ENCODE measurements at regions not wholly inside any gene's neighbourhood (a gene's known extent, or its start where the extent isn't known, plus 50 kb on each side); places are given as distances from the start of the nearest gene placed in this dataset.
"Not testable (repeated sequence)": the region's sequence is repeated elsewhere in the genome, so short reads cannot be mapped to it uniquely, and the experiment has no call there.

DNA sequence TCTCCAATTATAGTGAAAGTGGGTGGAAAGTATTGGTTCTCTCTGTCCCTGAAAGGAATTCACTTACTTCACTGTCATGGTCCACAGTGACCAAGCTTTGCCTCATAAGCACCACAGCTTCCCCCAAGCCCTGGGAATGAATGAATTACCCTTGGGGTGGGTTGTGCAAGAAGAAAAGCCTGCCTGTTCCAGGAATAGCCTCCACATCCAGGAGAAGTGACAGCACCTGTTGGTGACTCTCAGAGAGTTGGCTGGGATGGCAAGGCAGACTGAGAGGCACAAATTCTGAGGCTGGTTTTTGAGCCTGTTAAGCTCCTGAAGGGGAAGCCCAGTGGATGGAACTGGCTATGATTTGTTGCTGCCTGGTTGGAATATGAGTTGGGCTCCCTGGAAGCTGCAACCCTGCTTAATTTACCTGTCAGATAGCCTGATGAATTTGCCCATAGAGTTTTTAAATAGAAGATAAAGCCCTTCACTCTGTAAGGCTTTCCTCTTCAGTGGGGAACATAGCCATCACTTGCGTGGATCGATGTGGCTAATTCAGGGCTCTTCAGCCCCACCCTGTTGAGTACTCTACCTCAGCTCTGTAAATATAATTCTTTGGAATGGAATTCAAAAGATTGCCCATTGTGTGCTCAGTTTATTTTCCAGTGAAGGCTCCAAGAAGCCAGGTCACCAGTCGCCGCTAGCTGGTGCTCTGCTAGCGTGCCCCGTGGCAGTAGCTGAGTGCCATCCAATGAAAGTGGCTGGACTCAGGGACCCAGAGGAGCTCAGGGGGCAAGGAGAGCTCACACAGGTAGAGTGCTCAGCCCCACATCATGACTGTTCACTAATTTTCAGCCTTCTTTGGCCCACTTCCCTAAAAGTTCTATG, 479.3 kb downstream of the IRS1 start:
- DNase-seq (ENCODE audit: low read depth) = no peak

DNA sequence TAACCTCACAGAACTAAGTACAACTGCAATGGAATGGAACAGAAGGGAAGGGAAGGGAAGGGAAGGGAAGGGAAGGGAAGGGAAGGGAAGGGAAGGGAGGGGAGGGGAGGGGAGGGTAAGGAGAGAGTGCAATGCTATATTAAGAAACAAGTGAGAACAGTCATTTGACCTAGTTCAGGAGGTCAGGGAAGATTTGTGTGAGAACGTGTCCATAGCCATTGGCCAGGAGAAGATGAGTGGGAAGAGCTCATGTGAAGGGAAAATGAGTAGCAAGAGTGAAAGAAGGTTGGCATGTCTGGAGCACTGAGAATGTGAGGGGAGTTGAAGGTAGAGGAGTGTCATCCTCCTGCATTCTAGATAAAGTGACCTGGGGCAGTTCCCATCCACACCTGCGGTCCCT, 481.6 kb downstream of the IRS1 start:
- no peak for DNase-seq (ENCODE audit: low read depth)

DNA sequence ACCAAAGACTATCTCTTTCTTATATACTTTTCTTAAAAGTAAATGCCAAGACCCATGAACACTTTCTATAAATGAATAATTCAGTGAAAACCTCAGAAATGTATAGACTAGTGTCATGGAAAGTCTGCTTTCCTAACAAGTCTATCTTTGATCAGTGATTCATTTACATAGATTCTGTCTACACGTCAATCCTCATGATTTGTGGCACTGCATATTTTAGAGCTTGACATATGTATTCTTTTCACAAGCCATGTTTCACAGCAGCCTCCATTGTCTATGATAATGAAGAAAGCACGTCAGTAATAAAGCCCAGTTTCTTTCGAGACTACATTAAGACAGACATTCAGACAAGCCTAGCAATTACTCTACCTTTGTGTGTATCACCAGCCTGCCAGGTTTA, 486.6 kb downstream of the IRS1 start:
- DNase-seq (ENCODE audit: low read depth) = no peak

DNA sequence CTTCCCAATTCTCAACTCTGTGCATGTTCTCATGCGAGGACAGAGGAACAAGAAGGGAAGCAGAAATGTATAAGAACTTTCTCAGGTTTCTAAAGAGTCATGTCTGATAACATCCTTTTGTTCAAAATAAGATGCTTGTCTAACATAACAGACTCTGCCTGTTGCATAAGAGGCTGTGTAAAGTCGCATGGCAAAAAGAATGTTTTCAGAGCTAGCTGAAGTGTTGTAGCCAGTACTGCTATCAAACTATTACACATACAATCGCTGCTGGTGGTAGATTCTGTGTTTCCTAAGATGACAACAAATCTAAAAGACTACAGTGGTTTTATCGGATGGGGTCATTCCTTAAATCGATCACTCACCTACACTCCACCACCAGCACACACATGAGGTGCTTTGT, 487.5 kb downstream of the IRS1 start:
- DNase-seq (ENCODE audit: low read depth) = no peak

DNA sequence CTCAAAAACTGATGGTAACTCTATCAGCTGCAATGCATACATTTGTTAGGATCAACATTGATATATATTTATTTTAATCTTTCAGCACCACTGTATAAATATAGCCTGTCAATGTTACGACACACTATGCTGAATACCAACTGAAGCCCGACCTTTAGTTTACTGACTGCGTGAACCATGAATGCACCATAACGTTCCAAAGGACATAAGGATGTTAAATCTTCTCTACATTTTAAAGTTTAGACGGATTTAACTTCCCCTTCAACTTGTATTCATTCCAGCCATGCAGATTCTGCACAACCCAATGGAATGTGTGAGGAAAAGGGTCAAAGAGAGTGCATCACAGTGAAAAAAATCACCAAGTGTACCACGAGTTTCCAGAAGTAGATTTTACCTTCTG, 489.5 kb downstream of the IRS1 start:
- no peak for DNase-seq (ENCODE audit: low read depth)

DNA sequence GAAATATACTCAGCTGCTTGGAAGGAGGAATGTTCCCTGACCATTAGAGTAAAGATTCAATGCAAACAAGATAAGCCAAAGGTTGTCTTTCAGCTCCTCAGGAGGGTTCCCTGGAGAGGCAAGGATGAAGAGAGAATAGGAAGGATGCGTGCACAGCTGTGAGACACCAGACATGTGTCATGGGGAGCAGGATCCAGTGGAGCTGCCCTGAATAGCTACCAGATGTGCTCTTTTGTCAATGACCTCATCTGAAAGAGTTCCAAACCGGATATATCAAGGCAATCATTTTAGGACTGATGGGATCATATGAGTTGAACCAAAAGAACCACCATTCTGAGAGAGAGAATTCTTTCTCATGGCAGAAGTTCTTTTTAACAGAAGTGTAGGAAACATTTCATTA, 490.6 kb downstream of the IRS1 start:
- DNase-seq (ENCODE audit: low read depth) = no peak

DNA sequence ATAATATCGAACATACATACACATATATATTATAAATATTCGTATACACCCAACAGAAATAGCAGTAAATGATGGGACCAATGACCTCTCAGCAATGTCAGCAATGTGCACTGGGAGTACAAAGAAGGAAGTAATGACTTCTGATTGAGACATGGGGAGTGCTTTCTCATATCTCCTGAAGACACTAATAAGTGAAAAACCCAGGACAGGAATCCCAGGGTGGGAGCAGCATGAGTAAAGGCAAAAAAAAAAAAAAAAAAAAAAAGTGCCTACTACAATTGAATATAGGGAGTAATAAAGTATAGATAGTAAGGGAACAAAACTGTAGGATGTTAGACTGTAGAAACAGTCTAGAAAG, 491.3 kb downstream of the IRS1 start:
- DNase-seq (ENCODE audit: low read depth) = no peak

DNA sequence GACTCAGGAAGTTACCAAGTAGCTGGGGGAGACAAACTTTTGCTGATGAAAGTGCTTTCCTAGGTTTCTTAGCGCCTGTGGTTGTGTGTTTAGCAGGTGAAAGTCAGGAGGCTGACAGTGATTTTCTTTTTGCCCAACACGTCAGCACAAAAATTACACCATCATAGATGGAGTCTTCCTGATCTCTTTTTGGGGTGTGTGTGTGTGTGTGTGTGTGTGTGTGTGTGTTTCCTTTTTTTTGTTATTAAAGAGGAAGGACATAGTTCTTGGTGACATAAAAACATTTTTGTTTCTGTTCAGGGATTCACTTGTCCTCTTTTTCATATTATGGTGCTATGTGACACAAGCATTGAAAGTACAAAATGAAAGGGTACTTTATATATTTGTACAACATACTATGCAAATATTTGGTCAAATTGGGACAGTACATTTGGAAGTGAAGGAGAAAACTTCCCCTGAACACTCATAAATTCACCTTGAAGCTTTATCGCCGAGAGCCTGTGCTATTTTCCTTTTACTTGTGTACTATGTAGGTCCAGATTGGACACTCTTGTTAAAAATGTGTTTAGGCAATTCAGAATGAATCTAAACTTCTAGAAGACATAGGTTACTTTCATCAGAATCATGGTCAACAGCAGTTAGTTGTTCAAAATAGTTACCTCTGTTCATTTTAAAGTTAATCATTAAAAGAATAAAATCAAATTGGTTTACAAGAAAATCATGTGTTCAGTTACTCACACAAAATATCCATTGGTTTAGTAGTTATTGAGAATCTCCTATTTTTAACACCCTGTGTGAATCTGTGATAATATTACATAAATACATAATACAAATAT, 491.9 kb downstream of the IRS1 start:
- DNase-seq (ENCODE audit: low read depth) = no peak

DNA sequence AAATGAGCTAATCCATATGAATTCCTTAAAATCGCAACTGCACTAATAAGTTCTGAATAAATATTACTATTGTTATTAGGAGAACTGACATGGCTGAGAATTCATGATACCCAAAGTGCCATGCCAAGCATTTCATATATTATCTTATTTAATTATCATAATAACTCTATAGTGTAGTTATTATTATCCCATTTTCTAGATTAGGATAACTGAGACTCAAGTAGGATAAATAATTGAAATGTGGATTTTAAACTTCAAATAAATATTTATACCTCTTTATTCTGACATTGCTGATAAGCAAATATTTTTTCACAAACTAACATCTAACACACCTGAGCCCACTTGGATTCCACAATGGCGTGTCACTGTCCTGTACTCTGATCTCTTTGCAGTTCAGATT, 492.7 kb downstream of the IRS1 start:
- no peak for DNase-seq (ENCODE audit: low read depth)

DNA sequence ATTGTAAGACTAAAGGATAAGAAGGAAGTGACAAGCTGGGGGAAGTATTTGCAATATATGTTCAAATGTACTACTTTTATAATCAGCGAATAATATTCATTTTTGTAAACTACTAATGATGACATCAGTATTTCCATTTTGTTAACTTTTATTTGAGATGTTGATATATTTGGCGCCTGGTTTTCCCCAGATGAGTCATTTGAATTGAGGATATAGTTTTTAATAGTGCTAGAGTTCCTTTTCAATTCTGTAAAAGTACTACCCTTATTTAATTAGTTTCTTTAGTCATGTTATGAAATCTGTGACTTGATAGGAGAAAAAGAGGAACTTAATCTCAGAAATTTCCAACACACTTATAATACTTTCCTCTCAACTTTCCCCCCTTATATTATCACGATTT, 495.3 kb downstream of the IRS1 start:
- DNase-seq (ENCODE audit: low read depth) = no peak

DNA sequence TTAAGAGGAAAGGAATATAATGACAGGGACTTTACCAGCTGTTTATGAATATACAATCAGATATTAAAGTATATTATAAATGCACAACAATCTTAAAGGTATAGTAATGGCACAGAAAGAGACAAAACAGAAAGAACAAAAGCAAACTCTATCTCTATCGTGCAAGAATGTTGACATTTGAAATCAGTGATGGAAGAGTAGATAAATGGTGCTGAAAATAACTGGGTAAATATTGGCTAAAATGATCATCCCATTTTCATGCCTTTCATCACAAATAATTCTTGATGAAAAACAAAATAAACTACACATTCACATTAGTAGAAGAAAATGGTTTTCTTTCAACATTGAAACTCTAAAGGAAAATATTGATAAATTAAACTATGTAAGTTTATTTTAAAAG, 495.9 kb downstream of the IRS1 start:
- DNase-seq (ENCODE audit: low read depth) = no peak

DNA sequence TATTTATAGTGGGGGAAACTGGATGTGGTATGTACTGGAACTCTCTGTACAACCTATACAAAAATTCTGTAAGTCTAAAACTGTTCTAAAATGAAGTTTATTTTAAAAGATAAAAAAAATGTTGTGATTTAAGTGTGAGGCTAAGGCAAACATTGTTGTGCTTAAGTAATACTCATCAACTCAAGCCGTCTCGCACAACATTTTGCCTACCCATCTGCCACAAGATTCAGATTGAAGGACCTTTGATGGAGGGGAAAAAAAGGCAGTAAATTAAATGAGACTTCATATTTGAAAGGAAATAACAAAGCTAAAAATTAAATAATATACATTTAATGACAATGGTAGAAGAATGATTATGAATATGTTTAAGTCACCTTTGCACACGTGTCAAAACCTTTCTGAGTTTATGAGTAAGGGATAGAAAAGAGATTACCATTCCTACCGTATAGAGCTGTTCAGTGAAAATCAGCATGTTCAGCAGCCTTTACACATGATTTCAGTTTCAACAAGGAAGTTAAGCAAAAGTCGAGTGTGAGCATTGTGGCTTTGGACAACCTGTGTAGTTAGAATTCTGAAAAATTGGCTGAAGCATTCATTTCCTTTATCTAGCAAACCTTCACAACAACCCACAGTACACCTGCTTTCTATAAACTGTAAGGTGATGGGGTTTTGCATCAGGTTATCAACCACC, 499.3 kb downstream of the IRS1 start:
- no peak for DNase-seq (ENCODE audit: low read depth)

DNA sequence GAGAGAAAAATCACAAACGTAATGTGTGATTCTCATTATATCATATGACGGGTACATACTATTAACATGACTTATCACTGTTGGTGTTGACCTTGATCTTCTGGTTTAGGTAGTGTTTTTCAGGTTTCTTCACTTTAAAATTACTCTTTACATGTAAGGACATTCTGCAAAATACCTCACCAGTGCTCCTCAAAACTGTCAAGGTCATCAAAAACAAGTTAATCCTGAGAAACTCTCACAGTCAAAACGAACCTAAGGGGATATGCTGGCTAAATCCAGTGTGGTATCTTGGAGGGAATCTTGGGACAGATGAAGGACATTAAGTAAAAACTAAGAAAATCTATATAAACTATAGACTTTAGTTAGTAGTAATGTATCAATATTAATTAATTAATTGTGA, 499.8 kb downstream of the IRS1 start:
- DNase-seq (ENCODE audit: low read depth) = no peak

DNA sequence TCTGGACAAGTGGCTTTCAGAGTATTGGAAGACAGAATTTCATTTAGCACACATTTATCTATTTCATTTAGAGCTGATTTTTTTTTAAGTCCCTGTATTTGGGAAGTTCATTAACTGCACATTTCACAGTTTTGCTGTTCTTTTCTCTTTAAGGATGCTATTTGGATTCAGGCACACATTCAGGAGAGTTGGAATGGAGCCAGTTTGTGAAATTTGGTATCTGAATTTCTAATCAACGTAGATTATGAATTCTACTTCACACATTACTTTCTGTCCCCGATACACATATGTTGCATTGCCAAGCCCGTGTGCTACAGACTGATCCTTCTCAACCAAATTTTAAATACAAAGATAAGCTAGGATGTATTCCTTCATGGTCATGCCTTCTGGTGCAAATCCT, 503.9 kb downstream of the IRS1 start:
- DNase-seq (ENCODE audit: low read depth) = no peak

DNA sequence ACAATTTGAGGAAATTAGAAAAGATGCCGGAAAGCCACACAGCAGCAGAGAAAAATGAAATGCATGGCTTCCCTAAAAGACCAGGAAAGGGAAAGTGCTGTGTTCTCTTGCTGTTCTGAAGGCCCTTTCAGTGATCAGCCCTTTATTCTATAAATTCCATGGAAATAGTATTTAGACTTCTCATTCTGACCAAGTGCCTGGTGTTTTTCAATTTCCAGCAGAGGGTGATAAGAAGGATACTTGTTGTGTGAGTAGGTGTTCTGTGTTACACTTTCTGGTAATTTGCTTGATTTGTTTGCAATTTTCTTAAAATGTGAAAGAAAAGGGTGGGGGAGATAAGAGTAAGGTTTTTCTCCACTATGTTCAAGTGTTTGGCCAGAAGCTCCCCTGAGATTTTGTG, 504.5 kb downstream of the IRS1 start:
- no peak for DNase-seq (ENCODE audit: low read depth)

DNA sequence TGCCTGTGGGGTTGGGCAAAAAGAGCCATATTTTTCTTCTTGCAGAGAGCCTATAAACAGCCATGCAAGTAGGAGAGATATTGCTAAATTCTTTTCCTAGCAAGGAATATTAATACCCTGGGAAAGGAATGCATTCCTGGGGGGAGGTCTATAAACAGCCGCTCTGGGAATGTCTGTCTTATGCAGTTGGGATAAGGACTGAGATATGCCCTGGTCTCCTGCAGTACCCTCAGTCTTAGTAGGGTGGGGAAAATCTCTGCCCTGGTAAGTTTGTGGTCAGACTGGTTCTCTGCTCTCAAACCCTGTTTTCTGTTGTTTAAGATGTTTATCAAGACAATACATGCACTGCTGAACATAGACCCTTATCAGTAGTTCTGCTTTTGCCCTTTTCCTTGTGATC, 508.3 kb downstream of the IRS1 start:
- not testable (repeated sequence) for DNase-seq (ENCODE audit: low read depth)

DNA sequence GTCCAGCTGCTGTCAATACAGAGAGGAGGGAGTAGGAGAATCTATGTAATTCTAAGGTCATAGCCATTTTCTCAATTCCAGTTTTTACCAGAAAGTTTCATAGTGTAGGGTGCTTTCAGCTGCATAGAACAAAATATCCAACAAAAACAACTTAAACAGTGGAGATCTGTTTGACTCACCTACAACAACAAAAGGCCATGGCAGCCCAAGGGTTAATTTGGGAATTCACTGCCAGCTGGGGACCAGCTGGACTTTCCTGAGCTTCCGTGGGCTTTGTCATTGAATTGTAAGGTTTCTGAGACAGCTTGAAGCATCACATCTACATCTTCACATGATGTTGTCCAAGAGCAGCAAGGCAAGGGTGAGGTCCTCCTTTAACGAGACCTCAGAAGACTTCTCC, 512.7 kb downstream of the IRS1 start:
- no peak for DNase-seq (ENCODE audit: low read depth)

DNA sequence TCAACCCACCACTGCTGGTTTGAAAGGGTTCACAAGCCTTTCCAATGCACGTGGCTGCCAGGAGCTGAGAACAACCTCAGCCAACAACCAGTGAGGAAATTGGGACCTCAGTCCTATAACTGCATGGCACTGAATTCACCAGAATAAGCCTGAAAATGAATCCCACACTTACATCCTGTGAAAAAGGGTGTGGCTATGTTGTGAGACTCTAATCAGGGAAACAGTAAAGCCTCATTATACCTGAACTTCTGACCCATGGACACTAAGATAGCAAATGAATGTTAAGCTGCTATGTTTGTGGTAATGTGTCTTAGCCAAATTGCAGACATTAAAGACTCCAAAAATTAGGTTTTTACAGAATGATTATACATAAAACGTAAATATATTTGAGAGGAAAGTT, 515.8 kb downstream of the IRS1 start:
- DNase-seq (ENCODE audit: low read depth) = no peak

DNA sequence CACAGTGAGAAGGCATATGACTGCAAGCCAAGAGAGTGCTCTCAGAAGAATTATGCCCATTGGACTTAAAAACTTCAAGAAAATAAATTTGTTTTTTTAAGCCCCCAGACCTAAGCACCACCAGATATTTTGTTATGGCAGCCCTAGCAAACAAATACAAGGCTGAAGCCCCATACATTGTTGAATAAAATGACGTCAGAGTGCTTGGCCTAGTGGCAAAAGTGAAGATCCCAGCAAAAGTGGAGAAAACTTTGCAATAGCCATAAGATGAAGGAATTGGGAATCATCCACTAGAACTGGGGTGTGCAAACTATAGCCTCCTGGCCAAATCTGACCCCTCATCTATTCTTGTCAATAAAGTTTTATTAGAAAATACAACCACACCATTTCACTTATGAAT, 517.5 kb downstream of the IRS1 start:
- no peak for DNase-seq (ENCODE audit: low read depth)

DNA sequence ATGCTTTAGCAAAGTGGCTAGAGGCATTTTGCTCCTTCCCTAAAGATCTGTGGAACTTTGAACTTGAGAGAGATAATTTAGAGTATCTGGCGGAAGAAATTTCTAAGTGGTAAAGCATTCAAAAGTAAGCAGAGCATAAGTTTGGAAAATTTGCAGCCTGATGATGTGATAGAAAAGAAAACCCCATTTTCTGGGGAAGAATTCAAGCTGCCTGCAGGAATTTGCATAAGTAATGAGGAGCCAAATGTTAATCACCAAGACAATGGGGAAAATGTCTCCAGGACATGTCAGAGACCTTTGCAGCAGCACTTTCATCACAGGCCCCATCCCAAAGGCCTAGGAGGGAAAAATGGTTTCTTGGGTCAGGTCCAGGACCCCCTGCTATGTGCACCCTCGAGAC, 519.5 kb downstream of the IRS1 start:
- DNase-seq (ENCODE audit: low read depth) = not testable (repeated sequence)

DNA sequence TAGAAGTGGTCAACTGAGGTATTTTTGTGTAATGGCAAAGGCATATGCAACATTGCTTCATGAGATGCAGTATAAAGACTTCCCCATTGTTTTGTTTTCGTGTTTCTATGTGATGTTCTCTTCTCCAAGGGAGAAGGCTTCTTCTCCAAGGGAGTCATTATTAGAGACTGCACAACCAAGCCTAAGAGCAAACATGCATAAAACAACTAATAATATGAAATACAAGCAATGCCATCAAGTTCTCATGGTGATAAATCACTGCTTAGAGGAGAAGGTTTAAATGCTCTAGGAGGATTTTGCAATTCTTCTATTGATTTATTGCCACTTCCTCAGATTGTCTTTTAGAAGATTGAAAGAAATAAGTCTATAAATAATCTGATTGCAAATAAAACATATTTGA, 524.4 kb downstream of the IRS1 start:
- DNase-seq (ENCODE audit: low read depth) = no peak

DNA sequence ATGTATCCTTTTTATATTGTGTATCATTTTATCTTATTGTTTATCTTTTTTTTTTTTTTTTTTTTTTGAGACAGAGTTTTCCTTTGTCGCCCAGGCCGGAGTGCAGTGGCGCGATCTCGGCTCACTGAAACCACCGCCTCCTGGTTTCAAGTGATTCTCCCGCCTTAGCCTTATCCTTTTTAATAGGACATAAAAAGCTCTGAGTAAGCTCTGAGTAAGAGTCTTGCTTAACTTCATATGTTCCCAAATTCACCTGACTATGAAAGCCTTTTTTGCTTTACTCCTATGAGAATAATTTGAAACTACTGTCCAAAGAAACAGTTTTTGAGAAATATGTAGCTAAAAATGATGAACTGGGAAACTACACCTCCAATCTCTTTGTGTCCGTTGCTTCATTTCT, 525.5 kb downstream of the IRS1 start:
- no peak for DNase-seq (ENCODE audit: low read depth)

DNA sequence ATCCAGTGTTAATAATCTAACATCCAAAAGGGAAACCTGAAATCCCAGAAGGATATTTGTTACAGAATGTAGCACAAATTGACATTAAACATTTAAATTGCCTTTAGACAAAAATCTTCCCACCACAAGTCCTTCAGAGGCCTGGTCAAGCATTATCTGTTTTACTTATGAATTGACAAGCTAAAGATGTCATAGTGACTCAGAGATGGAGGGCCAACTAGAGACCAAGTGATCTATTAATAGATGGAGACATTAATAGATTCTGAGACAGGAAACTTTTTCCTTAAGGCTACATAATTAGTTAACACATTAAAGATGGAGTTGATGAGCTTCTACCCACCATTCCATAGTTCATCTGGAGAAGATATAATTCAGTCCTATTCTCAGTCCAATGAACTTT, 526.2 kb downstream of the IRS1 start:
- DNase-seq (ENCODE audit: low read depth) = no peak

Measured in activated T-helper 9 cell treated with anti-CD3 and anti-CD28 coated beads, Interleukin-2, amount 50 U/mL, for 16 hours (primary cell).